HK-2 (cell line): ENCODE measurements at regions not wholly inside any gene's neighbourhood (a gene's known extent, or its start where the extent isn't known, plus 50 kb on each side); places are given as distances from the start of the nearest gene placed in this dataset.

ENCODE experiments used
- DNase-seq: peaks from one replicate; pipeline ENCODE4 v3.0.0-alpha.2; 2018; ENCODE audit not compliant: unreplicated experiment

- no peak for DNase-seq
These were observed 606.5 kb upstream of the PFKP start for GRCh38 chr10:2460812-2461211.

DNA sequence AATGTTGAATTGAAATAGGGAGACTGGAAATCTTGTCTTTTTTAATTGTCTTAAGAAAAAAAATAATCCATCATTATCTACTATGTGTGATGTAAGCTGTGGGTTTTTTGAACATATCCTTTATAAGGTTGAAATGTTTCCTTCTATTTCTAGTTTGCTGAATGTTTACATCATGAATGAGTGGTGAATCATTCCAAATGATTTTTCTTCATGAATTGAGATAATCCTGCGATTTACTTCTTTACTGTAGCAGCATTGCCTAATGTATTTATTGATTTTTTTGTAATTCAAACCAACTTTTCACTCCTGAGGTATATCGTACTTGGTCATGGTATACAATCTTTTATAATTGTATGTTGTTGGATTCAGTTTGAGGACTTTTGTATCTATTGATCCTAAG is 607.6 kb upstream of the PFKP start:
- no peak for DNase-seq

DNA sequence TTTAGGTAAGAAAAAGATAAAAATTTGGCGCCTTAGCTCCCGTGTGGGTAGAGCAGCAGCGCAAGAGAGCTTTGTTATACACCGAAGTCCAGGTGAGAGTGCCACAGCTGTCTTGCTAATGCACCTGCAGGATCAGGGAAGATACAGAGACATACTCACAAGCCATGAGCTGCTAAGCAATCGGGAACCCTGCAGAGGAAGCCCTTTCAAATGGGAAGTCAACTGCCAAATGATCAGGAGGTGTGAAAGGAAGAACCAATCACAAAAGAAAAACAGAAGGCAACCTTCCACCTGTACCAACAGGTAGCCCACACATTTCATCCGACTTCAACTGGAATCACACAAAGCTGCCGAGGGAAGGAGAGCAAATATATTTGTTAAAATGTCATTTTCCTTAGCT is 610.5 kb upstream of the PFKP start:
- no peak for DNase-seq

DNA sequence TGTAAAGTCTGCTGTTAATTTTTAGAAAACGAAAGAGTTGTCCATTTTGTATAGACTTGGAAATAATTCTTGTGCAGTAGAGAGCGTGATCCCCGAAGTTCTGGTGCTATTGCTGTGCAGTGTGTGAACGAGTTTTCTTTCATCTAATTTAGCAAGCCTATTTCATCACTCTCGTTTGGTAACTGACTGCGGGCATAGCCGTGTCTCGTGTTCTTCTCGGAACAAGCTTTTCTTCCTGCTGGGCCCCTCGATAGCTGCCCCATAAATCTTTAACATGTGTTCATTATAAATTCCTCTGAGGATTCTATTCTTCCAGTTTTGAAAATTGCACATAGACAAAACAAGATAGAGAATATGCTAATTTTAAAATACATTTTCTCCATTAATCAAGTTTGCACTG is 622.0 kb upstream of the PFKP start:
- DNase-seq = no peak

- no peak for DNase-seq
These were observed 627.4 kb upstream of the PFKP start for GRCh38 chr10:2439983-2440382.

GRCh38 chr10:2439000-2439399 is 628.3 kb upstream of the PFKP start:
- no peak for DNase-seq

DNA sequence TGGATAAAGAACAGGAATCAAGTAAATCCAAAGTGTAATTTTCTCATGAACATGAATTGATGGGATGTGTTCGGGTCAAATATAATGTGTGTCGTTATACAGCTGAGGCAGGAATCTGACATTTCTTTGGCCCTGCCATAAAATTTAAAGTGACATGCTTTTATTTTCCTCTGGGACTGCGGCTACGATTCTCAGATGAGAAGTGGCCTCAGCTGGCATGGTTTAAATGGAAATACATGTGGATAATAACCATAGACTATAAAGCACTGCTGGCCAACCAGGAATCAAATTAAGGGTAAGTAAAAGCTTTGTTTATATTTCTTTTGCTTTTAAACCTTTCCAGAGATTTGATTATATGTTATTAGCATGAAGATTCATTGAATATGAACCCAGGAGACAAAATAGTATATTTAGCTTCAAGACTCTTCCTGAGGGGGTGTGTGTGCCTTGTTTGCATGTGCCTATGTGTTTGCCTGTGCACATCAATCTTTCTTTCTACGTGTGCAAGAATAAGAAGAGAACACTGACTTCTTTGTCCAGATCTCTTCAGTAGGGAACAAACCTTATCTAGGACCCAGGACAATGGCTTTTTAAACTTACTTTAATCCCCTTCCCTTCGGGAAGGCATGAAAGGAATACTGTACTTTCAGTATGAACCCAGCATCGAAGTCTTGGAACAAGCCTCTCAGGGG is 629.0 kb upstream of the PFKP start:
- no peak for DNase-seq

DNA sequence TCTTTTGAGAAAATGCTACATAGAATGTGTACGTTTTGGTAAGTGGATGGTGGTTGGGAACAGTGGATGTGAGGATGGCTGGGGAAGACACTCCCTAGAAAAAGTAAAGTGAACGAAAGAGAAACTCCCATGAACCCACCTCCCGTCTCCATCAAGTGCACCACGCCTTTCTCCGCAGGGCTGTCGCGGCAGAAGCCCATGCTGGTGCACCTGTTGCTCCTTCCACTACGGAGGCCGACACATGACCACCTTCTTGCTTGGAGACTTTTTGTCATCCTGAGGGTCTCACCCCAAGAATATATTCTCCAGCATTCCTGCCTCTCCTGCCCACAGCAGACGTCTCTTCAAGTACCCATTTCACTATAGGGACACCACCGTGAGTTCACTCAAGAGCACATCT is 630.4 kb upstream of the PFKP start:
- DNase-seq = no peak

GRCh38 chr10:2431961-2432360 is 635.4 kb upstream of the PFKP start:
- DNase-seq = no peak

DNA sequence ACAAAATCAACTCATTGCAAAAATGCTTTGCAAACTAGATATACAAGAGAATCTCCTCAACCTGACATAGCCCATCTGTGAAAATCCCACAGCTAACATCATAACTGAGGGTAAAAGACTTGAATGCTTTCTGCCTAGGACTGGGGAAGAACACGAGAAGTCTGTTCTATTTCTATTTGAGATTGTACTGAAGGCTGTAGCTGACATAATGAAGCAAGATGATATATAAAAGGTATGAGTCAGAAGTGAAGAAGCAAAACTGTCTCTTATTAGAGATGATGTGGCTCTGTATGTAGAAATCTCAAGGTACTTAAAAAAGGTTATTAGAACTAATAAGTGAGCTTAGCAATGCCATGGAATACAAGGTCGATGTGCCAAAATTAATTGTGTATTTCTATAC is 639.9 kb upstream of the PFKP start:
- DNase-seq = no peak

- DNase-seq = no peak
These were observed 642.0 kb upstream of the PFKP start for GRCh38 chr10:2425320-2425719.

DNA sequence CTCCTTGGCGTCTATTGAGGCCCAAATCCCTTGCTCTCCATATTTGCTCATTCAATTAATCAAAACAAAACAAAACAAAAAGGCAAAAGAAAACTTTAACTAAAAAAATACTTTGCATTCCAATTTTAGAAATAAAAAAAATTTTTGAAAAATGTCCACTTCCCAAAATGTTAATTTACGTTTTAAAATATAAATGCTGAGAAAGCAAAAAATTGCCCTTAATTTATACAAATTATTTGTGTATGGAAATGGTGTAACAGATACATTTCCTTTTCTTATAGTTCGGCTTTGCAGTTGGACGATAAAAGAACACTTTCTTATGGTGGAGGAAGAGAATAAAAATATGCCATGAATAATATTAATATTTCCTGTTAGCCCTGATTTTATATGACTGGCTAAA is 652.8 kb upstream of the PFKP start:
- DNase-seq = no peak

GRCh38 chr10:2414039-2414438 is 653.3 kb upstream of the PFKP start:
- no peak for DNase-seq

- DNase-seq = no peak
These were observed 657.3 kb upstream of the PFKP start for GRCh38 chr10:2410049-2410448.

GRCh38 chr10:2401459-2401858 is 664.1 kb upstream of the ADARB2 start:
- no peak for DNase-seq

DNA sequence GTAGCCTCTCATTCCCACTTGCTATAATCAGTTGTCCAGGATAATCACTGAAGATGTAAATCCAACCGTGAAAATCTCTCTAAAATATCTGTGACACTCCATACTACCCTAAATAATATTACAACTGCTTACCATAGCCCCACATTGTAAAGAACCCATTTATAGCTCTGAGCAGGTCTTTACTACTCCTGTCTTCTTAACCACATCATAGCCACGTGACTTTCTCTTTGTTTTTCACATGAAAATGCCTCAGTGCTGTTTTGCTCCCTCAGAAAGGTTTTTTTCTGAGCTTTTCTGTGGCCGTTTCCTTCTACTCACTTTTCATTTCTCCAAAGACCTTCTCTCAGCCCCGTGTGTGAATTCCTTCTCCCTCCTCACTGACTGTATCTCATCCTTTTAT is 662.2 kb upstream of the ADARB2 start:
- no peak for DNase-seq

GRCh38 chr10:2392145-2392812 is 655.0 kb upstream of the ADARB2 start:
- DNase-seq = no peak

DNA sequence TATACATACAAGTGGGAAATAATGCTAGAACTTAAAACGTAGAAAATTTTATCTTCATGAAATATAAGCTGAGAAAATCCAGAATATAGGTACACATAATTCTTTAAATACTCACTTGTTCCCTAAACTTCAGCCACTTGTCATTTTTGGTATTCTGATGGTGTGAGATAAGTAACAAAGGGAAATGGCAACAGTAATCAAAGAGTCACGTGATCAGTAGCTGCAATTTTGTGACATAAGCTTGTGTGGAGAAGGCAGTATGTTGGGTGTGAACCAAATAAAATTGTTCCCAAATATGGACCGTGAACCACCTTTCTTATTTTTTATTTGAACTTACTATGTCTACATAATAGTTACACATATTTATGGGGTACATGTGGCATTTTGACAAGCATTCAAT is 650.3 kb upstream of the ADARB2 start:
- no peak for DNase-seq

GRCh38 chr10:2387261-2387660 is 649.9 kb upstream of the ADARB2 start:
- no peak for DNase-seq

- no peak for DNase-seq
These were observed 642.9 kb upstream of the ADARB2 start for GRCh38 chr10:2380218-2380617.

- no peak for DNase-seq
These were observed 629.8 kb upstream of the ADARB2 start for GRCh38 chr10:2367083-2367482.

DNA sequence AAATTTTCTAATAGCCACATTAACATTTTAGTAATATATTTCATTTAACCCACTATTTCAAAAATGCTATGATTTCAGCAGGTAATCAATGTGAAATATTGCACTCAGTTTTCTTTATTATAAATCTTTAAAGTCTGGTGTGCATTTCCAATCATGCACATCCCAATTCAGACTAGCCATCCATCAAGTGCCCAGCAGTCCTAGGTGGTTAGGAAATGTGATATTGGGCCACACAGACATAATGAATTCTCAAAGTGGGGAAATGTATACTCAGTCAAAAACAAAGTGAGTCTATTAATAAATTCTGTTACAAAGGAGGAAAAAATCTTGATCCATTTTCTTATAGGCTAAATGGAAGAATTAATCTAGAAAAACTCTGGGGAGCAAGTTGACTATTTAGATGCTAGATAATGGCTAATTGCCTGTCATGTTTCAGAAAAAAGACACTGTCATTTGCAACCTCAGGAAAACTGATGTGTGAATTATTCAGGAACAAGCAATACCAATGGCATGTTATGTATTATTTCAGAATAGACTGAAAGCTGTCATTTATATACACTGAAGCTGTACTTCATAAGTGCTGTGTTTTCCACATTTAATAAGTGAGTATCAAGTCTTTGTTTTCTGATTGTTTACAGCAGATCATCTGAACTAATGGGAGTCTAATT is 629.1 kb upstream of the ADARB2 start:
- no peak for DNase-seq

DNA sequence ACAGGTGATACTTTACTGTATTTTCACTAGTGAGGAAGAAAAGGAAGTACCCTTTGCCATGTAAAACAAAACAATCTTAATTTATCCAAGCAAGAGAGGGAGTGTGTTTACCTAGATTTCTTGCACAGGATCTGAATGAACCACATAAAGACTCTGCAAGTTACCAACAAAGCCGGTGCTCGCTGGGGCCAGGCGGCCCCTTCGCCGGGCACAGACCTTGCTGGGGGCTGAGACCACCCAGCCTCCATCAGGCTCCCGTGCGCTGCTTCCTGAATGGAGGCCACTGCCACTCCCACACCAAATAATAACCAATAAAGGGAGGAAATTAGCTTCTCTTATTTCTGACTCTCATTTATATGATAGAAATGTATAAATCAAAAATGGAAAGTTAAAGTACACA is 625.0 kb upstream of the ADARB2 start:
- DNase-seq = no peak
